Small intestine (tissue), 7 donors: ENCODE measurements at regions not wholly inside any gene's neighbourhood (a gene's known extent, or its start where the extent isn't known, plus 50 kb on each side); places are given as distances from the start of the nearest gene placed in this dataset.

Source experiments
- DNase-seq, 2 donors: peaks; one replicate each; pipeline versions ENCODE4 v3.0.0 to v3.0.0-alpha.2; 2013
- FAIRE-seq: peaks from 2 replicates; lab custom pipeline; 2012; peaks lifted over from hg19 to GRCh38; lab: Jason Lieb, UNC
- H3K27ac ChIP-seq, 3 donors: one replicate each; pipeline ENCODE4 v1.5.1; 2013; ENCODE audit warnings: low read length in 2 of 3, mild to moderate bottlenecking in 2 of 3, control low read depth in 1 of 3, inconsistent platforms in 1 of 3, low read depth in 1 of 3, moderate library complexity in 1 of 3
- H3K27me3 ChIP-seq, 3 donors: one replicate each; pipeline ENCODE4 v1.6.1; 2013; ENCODE audit warnings: low read length in 3 of 3, inconsistent platforms in 1 of 3; ENCODE audit not compliant: control insufficient read depth in 3 of 3, insufficient read depth in 3 of 3
- H3K36me3 ChIP-seq, 3 donors: one replicate each; pipeline ENCODE4 v1.6.1; 2013; ENCODE audit warnings: low read length in 3 of 3, inconsistent platforms in 1 of 3, low read depth in 1 of 3, mild to moderate bottlenecking in 1 of 3, moderate library complexity in 1 of 3; ENCODE audit not compliant: control insufficient read depth in 3 of 3, insufficient read depth in 2 of 3
- H3K4me1 ChIP-seq, 3 donors: one replicate each; pipeline ENCODE4 v1.6.1; 2013; ENCODE audit warnings: low read length in 2 of 3, inconsistent platforms in 1 of 3, low read depth in 1 of 3, mild to moderate bottlenecking in 1 of 3, moderate library complexity in 1 of 3; ENCODE audit not compliant: control insufficient read depth in 3 of 3, insufficient read depth in 2 of 3
- H3K4me3 ChIP-seq, 3 donors: one replicate each; pipeline ENCODE4 v1.5.1; 2013; ENCODE audit warnings: low read length in 3 of 3, control low read depth in 1 of 3, inconsistent platforms in 1 of 3, low read depth in 1 of 3, mild to moderate bottlenecking in 1 of 3, moderate library complexity in 1 of 3
- H3K9me3 ChIP-seq, 2 donors: one replicate each; pipeline ENCODE4 v1.6.1; 2013; ENCODE audit warnings: low read depth in 1 of 2, low read length in 1 of 2; ENCODE audit not compliant: control insufficient read depth in 2 of 2, insufficient read depth in 1 of 2
- WGBS, 3 donors: extraction: QIAGEN DNeasy Blood & Tissue Kit; methylation state at CpG; one replicate each; pipeline ENCODE4 v1.1.7; 2013; 5-methylcytosine and 5-hydroxymethylcytosine counted together
- donor health status: healthy with polysubstance abuse.
- donor health status: control.
- donor health status: control.
- donor health status: Bipolar disorder and iron deficiency.
- donor health status: healthy.

DNA sequence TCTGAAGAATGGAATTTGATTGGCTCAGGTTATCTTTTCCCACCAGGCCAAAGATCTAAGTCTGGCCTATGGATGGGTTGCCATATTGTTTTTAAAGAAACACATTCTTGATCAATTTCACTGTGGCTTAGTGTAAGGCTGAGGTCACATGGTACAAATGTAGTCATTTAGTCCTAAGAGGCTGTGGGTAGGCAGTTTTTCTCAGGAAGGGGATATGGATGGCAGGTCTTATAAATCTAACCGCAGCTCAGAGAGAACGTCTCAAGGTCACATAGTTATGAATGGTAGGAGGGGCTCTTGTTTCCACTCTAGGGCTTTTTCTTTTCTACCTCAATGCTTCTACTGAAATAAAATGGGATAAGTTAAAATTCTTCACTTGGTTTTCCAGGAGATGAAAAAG lies 128.6 kb upstream of the ACTBL2 start:
- peaks cover 0 to 4% (median 0%) of the 10 kb centered on the region in 3 donors for H3K27me3 ChIP-seq
- WGBS, 3 donors, result 61 to 72% (median 67%) methylated on average over 2 of the region's 2 CpGs
- no peak overlapping the region for H3K4me3 ChIP-seq
- no peaks in the 10 kb centered on the region for H3K36me3 ChIP-seq
- DNase-seq (no peak), FAIRE-seq (no peak)
- no peak overlapping the region for H3K27ac ChIP-seq
- H3K9me3 ChIP-seq, result no peaks in the 10 kb centered on the region
- H3K4me1 ChIP-seq, result no peaks in the 10 kb centered on the region

DNA sequence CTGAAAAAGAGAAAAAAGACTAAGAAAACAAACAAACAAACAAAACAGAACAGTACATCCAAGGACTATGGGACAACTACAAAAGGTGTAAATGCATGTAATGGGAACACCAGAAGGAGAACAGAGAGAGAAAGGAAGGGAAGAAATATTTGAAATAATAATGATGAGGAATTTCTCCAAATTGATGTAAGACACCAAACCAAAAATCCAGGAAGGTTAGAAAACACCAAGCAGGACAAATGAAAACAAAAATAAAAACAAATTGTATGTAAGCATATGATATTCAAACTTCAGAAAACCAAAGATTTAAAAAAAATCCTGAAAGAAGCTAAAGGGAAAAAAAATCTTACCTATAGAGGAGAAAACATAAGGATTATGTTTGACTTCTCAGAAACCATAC lies 125.9 kb upstream of the ACTBL2 start:
- Histone ChIP-seq H3K4me1 (no peaks in the 10 kb centered on the region), H3K4me3 (no peak overlapping the region), H3K9me3 (no peaks in the 10 kb centered on the region), H3K27me3 (peaks cover 0 to 4% (median 0%) of the 10 kb centered on the region in 3 donors), H3K36me3 (no peaks in the 10 kb centered on the region), H3K27ac (no peak overlapping the region)
- DNase-seq (no peak), FAIRE-seq (no peak)

GRCh38 chr5:57601996-57602395 lies 119.4 kb upstream of the ACTBL2 start:
- FAIRE-seq, result no peak
- Histone ChIP-seq H3K36me3 (no peaks in the 10 kb centered on the region), H3K9me3 (no peaks in the 10 kb centered on the region), H3K27me3 (peaks cover 0 to 2% (median 0%) of the 10 kb centered on the region in 3 donors), H3K27ac (no peak overlapping the region), H3K4me3 (no peak overlapping the region), H3K4me1 (no peaks in the 10 kb centered on the region)
- no peak for DNase-seq
- 79 to 89% (median 80%) methylated on average over 4 of the region's 4 CpGs for WGBS, 3 donors

- FAIRE-seq, result no peak
- H3K27ac ChIP-seq, result no peak overlapping the region
- WGBS, 3 donors, result 49 to 78% (median 52%) methylated on average over 1 of the region's 1 CpG
Measured at GRCh38 chr5:57600321-57600720, 117.7 kb upstream of the ACTBL2 start.

DNA sequence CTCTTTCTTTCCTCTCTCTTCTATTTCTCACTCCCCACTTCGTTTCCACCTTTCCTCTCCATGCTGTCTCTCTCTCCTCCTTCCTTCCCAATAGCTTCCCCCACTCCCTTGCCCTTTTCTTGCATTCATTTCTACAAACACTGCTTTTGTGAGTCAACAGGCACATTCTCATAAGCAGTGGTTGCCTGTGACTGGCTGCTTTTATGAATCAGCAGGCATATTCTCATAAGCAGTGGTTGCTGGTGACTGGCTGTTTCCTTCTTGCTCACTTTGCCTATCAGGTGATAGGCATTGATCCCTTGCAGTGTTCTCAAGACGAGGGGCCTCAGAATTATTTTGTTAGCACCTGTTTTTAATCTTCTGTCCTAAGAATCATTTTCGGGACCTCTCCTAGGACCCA lies 116.1 kb upstream of the ACTBL2 start:
- H3K4me3 ChIP-seq, result no peak overlapping the region
- no peaks in the 10 kb centered on the region for H3K4me1 ChIP-seq
- H3K36me3 ChIP-seq, result no peaks in the 10 kb centered on the region
- no peak overlapping the region for H3K27ac ChIP-seq
- FAIRE-seq, result no peak
- 31 to 56% (median 51%) methylated on average over 3 of the region's 3 CpGs for WGBS, 3 donors
- DNase-seq, result no peak
- H3K9me3 ChIP-seq, result no peaks in the 10 kb centered on the region
- peaks cover 0 to 2% (median 0%) of the 10 kb centered on the region in 3 donors for H3K27me3 ChIP-seq

More at GRCh38 chr5:57600321-57600720, 117.7 kb upstream of the ACTBL2 start:
- no peak for DNase-seq
- H3K4me3 ChIP-seq, result no peak overlapping the region
- no peaks in the 10 kb centered on the region for H3K4me1 ChIP-seq
- no peaks in the 10 kb centered on the region for H3K9me3 ChIP-seq
- H3K36me3 ChIP-seq, result no peaks in the 10 kb centered on the region
- H3K27me3 ChIP-seq, result peaks cover 0 to 2% (median 0%) of the 10 kb centered on the region in 3 donors

GRCh38 chr5:57598097-57598496 lies 115.5 kb upstream of the ACTBL2 start:
- FAIRE-seq (no peak), DNase-seq (no peak)
- no peaks in the 10 kb centered on the region for H3K9me3 ChIP-seq
- no peak overlapping the region for H3K4me3 ChIP-seq
- peaks cover 0 to 2% (median 0%) of the 10 kb centered on the region in 3 donors for H3K27me3 ChIP-seq
- H3K4me1 ChIP-seq, result no peaks in the 10 kb centered on the region
- 87 to 91% (median 90%) methylated on average over 10 of the region's 10 CpGs for WGBS, 3 donors
- no peak overlapping the region for H3K27ac ChIP-seq
- no peaks in the 10 kb centered on the region for H3K36me3 ChIP-seq

DNA sequence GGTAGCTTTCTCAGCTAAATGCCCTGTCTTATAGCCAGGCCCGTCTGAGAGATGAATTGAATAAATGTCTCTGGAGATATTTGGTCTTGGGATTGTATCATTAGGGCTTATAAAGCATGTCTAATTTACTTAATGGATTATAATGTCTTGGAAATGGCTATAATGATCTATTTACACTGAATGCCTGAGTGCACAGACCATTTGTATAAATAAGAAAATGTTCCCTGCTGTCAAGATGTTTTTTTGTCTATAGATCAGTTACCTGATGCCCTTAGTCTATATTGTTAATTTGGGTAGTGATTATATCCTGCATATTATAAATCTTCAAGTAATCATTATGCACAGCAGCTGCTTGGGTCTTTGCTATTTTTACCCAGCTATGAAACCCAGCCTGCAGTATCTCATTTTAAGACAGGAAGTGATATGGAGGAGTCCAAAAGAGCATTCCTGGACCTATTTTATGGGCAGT lies 112.9 kb upstream of the ACTBL2 start:
- H3K4me3 ChIP-seq, result no peak overlapping the region
- no peak for DNase-seq
- no peaks in the 10 kb centered on the region for H3K4me1 ChIP-seq
- no peak for FAIRE-seq
- H3K9me3 ChIP-seq, result no peaks in the 10 kb centered on the region
- 61 to 63% (median 62%) methylated on average over 1 of the region's 1 CpG for WGBS, 3 donors
- H3K36me3 ChIP-seq, result no peaks in the 10 kb centered on the region
- H3K27ac ChIP-seq, result no peak overlapping the region
- peaks cover 0 to under 1% (median 0%) of the 10 kb centered on the region in 3 donors for H3K27me3 ChIP-seq

DNA sequence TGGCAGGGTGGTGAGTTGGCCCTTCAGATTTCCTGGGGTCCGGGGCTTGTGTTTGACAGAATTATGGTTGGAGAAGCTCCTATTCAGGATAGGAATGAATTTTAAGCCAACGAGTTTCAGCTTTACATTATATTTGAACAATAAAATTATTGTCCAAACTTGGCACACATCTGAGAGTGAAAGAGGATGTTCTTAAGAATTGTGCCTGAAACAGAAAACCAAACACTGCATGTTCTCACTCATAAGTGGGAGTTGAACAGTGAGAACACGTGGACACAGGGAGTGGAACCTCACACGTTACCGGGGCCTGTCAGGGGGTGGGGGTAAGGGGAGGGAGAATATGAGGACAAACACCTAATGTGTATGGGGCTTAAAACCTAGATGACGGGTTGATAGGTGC lies 111.8 kb upstream of the ACTBL2 start:
- WGBS, 3 donors, result 72 to 74% (median 73%) methylated on average over 6 of the region's 6 CpGs
- no peak overlapping the region for H3K27ac ChIP-seq

GRCh38 chr5:57592236-57592635 lies 109.6 kb upstream of the ACTBL2 start:
- no peak for DNase-seq
- no peaks in the 10 kb centered on the region for H3K4me1 ChIP-seq
- H3K27me3 ChIP-seq, result no peaks in the 10 kb centered on the region
- H3K4me3 ChIP-seq, result no peak overlapping the region
- FAIRE-seq, result no peak
- 73 to 82% (median 77%) methylated on average over 3 of the region's 3 CpGs for WGBS, 3 donors
- H3K9me3 ChIP-seq, result no peaks in the 10 kb centered on the region
- H3K27ac ChIP-seq, result no peak overlapping the region
- no peaks in the 10 kb centered on the region for H3K36me3 ChIP-seq

More for the DNA sequence above, 111.8 kb upstream of the ACTBL2 start:
- Histone ChIP-seq H3K4me1 (no peaks in the 10 kb centered on the region), H3K9me3 (no peaks in the 10 kb centered on the region), H3K4me3 (no peak overlapping the region), H3K27me3 (no peaks in the 10 kb centered on the region), H3K36me3 (no peaks in the 10 kb centered on the region)
- FAIRE-seq, result no peak
- DNase-seq, result no peak
